ENCODE measurements at regions not wholly inside any gene's neighbourhood (a gene's known extent, or its start where the extent isn't known, plus 50 kb on each side); places are given as distances from the start of the nearest gene placed in this dataset.

GRCh38 chr4:66486068-66486467 is 815.8 kb upstream of the EPHA5 start:
- TF ChIP-seq POLR2A (IDR thresholded peaks at IDR 0.05), result no peak
- TF ChIP-seq CTCF (IDR thresholded peaks at IDR 0.05), result no peak
- no peak for TF ChIP-seq POLR2AphosphoS5 (IDR thresholded peaks at IDR 0.05)
- TF ChIP-seq EP300 (IDR thresholded peaks at IDR 0.05; ENCODE audit: low read depth), result no peak
